ENCODE measurements at regions not wholly inside any gene's neighbourhood (a gene's known extent, or its start where the extent isn't known, plus 50 kb on each side); places are given as distances from the start of the nearest gene placed in this dataset.

GRCh38 chr7:41313171-41313570 is 389.7 kb downstream of the INHBA start:
- TF ChIP-seq POLR2A (IDR thresholded peaks at IDR 0.05): no peak
- TF ChIP-seq CTCF (IDR thresholded peaks at IDR 0.05): no peak
